Keratinocyte (primary cell): ENCODE measurements at regions not wholly inside any gene's neighbourhood (a gene's known extent, or its start where the extent isn't known, plus 50 kb on each side); places are given as distances from the start of the nearest gene placed in this dataset.

Source experiments
- CTCF ChIP-seq, 3 experiments: IDR thresholded peaks in 1 of 3; conservative IDR thresholded peaks in 1 of 3; optimal IDR thresholded peaks in 1 of 3; 2 replicates in 2 of 3; 3 replicates in 1 of 3; pipeline versions ENCODE3 to v1.5.1; 2011; ENCODE audit warnings: low read length in 3 of 3, mild to moderate bottlenecking in 3 of 3, moderate library complexity in 2 of 3, control low read depth in 1 of 3, inconsistent platforms in 1 of 3; ENCODE audit not compliant: insufficient read depth in 2 of 3; ENCODE audit errors: extremely low read depth in 1 of 3
- EZH2 ChIP-seq: IDR thresholded peaks from one replicate; pipeline ENCODE4 v1.6.1; 2012; ENCODE audit warnings: inconsistent platforms, mild to moderate bottlenecking, low read length, moderate library complexity

GRCh38 chr4:15159477-15160019 lies 157.3 kb downstream of the CPEB2 start:
- TF ChIP-seq CTCF (optimal IDR thresholded peaks at IDR 0.05 in 1 of 3, IDR thresholded peaks at IDR 0.05 in 1 of 3, conservative IDR thresholded peaks at IDR 0.05 in 1 of 3; ENCODE audit: extremely low read depth in 1 of 3, insufficient read depth in 2 of 3, low read length in 3 of 3) (no peak), EZH2 (no peak)
